GM18498 (cell line): ENCODE measurements at regions not wholly inside any gene's neighbourhood (a gene's known extent, or its start where the extent isn't known, plus 50 kb on each side); places are given as distances from the start of the nearest gene placed in this dataset.

ENCODE experiments used
- ATAC-seq: cut with Tn5 transposase; IDR thresholded peaks from one replicate; pipeline ENCODE4 v1.9.1; 2021; ENCODE audit warnings: mild to moderate bottlenecking, moderate library complexity; ENCODE audit not compliant: unreplicated experiment

DNA sequence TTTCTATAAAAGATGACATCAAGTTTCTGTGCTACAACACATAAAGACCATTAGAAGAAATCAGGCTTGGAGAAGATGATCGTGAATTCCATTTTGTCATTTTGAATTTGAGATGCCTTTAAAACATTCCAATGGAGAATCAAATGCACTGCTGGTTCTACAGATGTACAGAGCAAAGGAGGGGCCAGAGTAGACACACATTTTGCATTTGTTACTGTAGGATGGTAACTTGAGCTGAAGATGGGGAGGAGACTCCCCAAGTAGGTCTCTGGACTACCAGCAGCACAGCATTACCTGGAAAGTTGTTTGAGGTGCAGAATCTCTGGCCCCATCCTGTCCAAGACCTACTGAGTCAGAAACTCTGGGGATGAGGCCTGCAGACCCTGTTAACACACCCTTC is 121.6 kb upstream of the RALGAPA2 start:
- no peak for ATAC-seq

DNA sequence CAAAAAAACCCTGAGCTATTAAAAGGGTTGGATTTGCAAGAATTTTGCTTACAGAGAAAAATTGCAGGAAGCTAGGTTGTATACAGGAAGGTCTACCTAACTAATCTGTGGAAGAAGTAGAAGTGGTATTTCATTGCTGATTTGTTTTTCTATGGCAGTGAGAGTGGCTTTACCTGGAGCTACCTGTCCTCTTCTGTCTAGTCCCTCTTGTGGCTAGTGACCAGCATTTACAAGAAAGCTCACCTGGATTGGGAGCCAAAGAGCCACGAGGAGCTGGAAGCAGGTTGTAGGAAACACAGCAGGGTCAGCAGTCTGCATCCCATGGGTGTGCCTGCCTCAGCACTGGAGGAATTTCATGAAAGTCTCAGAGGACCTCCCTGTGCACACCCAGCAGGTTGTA is 120.3 kb upstream of the RALGAPA2 start:
- ATAC-seq = no peak

DNA sequence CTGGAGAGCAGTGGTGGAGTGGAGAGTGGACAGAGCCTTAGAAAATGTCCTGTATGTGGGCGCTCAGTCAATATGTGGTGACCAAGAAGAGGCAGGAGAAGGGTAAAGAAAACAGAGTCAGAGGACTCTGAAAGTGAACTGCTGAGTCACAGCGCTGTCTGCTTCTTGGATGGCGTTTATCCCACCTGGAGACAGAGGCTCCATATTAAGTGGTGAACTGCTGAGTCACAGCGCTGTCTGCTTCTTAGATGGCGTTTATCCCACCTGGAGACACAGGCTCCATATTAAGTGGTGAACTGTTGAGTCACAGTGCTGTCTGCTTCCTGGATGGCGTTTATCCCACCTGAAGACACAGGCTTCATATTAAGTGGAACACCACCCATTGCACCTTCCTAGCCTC is 119.3 kb upstream of the RALGAPA2 start:
- no peak for ATAC-seq

DNA sequence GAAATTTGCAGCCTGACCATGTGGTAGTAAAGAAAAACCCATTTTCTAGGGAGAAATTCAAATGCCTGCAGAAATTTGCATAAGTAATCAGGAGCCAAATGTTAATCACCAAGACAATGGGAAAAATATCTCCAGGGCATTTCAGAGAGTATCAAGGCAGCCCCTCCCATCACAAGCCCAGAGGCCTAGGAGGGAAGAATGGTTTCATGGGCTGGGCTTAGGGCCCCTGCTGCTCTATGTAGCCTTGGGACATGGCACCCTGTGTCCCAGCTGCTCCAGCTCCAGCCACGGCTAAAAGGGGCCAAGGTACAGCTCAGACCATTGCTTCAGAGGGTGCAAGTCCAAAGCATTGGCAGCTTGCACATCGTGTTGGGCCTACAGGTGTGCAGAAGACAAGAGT is 117.2 kb upstream of the RALGAPA2 start:
- no peak for ATAC-seq

DNA sequence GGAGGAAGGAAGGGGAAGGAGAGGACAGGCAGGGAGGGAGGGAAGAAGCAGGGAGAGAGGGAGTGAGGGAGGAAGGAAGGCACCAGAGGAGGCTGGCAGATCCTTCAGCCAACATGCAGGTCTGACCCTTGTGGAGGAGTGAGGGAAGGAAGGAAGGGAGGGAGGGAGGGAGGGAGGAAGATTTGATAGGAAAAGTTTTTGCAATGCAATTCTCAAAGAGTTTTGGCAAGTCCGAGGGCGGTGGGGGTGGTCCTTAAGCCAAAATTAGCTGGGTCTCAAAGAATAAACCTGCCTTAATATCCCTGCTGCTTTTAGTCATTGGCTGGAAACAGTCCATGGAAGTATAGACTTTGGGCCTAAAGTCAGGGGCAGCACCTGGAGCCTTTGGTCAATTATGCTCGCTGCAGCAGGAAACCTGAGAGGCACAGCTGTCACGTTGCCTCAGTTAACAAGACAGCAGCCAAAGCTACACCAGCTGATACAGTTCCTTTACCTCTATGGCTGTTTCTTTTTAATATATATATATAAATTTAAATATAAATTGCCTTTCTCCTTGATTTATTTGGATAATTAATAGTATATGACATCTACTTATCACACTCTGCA is 115.7 kb upstream of the RALGAPA2 start:
- no peak for ATAC-seq

DNA sequence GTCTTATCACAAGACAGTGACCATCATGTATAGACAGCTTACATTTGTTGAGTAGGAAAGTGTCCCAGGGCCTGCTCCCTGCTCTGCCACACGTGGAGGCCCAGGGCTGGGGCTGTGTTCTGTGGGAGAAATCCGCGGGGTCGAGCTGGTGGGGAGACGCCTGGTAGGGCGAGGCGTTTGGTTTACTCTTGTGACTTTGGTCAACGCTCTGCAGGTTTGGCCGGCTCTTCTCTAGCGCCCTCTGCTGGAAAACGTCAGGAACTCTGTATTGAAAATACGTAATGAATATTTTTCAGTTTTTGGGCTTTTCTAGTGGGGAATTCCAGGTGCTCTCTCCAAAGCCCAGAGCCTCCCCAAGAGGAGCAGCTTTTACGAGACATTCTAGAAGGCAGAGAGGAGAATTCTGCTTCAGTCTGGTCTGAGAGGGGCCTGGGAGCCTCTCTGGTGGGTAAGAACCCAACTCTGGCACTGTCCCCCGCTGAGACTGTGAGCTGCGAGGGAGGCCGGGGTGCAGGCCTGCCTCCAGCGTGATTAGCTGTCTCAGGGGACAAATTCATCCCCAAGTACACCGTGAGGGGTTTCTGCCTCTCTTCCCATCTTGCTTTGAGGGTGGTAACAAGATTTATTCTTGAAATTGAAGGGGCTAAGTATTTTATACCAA is 112.6 kb upstream of the RALGAPA2 start:
- peak; percentile 73 for ATAC-seq

DNA sequence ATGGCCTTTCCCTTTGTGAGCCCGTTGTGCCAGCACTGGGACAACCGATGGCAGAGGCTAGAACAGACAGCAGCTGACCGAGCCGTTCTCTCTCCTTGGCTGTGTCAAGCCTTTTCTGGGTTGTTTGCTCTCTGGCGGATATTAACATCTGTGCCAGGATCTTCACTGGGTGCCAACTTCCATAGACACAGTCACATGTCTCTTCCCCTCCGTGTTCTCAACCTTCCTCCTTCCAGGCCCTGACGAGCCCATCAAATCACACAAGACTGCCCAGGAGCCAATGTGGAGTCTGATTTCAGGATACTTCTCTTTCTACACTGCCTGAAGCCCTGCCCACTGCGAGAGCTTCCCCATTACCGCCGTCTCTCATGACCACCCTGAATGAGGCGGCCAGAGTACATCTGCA is 111.0 kb upstream of the RALGAPA2 start:
- no peak for ATAC-seq

DNA sequence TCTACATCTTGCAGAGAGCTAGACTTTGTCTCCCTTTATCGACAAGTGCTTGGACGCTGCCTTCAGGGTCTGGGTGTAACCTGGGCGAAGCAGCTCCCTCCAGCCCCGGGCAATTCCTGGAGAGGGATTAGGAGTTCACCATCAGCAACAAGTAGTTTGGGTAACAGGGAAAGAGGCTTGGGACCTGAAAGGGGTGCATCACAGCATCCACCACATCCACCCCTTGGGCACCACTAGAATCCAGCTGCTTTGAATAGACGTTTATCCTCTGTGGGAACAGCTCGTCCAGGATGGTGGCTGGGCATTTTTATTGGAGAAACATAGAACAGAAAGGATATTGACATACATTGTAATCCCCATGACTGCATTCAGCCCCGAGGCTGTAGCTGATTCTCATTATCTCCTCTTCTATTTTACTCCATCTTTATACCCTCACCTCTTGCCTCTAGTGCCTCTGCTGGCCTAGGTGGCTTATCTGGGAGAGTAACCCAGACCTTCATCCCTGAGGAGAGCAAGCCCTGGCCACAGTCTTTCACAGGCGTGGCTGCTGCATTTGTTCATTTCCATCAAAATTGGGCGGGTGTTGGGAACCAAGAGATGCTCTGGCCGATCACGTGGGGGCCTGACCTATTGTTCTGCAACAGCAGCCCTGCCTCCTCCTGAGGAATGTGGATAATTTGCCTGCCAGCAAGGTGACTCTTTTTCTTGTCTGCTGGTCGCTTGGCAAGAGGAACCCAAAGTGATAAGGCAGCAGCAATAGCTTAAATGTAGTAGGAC is 109.2 kb upstream of the RALGAPA2 start:
- no peak for ATAC-seq

DNA sequence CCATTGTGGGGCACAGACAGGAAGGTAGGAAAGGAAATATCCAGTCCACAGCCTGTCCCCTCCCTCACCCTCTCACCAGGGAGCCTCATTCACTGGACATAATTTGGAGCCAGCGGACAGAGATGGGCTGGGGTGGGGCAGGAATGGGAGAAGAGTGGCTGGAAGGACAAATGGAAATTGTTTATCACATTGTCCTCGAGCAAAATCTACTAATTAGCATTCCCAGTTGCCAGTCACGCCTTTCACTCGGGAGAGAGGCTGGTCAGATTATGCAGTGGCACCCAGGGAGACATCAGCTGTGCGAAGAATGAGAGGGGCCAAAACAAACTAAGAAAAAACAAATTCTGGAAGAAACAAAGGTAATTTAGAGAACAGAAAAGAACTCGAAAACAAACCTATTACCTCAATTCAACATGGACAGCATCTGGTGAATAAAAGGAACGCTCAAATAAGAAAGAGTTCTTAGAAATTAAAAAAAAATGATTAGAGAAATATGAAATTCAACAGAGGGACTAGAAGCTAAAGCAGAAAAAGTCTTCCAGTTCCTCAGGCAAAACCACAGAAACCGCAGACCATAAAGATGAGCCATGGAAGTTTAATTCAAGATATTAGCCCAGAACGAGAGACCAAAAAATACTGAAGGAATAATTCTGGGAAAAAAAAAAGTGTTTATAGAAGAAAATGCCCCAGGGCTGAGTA is 108.5 kb upstream of the RALGAPA2 start:
- ATAC-seq = no peak

DNA sequence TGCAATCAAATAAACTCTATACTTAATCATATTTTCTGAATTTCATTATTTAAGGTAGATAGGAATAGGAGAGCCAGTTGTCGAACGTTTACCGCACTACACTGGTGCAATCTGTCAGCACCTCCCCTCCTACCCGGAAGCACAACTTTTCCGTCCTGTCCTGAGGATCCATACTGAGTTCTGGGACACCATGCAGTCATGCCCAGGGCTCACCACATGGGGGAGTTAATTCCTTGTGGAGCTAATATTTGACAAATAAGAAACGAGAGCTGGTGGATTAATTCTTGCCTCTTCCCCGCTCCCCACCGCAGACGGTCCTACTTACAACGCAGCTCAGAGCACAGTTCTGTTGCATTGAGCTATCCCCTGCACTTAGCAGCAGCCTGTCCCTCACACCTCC is 107.7 kb upstream of the RALGAPA2 start:
- ATAC-seq = no peak

DNA sequence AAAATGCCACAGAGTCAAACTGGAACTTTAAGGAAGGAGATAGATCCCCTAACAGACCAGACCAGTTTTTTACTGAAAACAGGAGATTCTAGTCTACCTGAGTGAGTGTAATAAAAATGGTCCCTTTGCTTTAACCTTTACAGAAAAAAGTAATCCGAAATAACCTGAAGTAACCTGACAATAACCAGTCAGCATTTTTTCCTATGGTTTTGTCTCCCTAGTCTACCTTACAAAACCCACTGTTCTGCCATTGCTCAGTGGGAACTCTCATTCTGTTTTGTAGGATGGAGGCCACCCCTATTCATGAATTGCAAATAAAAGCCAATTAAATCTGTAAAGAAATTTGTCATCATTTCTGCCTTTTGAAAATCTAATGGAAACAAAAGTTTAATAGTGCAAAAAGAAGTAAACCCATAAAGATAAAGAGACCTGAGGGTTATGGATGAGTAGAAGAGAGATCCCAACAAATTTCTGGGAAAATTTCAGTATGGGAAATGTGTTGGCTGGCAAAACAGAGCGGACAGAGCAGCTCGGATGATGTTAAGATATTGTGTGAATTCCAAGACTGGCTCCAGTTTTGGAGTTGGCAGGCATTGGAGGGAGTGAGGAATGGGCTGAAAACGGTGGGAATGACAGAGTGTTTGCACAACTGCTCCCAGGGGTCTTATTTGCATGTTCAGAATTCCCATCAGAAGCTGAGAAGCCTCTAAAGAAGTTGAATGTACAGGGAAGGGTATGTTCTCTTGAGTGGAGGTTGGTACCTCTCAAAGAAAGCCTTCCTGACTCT is 104.7 kb upstream of the RALGAPA2 start:
- ATAC-seq = no peak

DNA sequence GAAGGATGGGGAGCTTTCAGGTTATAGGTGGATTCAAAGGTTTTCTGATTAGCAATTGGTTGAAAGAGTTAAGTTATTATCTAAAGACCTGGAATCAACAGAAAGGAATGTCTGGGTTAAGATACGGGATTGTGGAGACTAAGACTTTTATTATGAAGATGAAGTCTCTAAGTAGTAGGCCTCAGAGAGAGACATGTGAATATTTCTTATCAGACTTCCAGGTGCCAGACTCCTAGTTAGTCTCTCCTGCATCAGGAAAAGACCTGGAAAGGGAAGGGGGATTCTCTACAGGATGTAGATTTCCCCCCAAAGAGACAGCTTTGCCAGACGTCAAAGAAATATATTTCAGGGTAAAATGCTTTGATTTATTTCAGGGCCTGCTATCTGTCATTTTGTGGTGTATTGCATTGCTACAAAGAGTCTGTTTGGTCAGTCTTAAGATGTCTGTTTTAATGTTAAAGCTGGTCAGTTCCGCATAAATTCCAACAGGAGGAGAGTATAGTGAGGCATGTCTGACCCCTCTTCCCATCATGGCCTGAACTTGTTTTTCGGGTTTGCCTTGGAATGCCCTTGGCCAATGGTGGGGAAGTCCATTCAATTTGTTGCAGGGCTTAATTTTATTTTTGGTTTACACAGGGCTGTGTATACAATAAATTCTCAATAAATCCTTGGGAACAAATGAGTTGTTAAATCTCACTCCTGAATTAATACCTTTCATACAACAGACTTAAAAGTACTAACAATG is 103.4 kb upstream of the RALGAPA2 start:
- ATAC-seq = no peak

DNA sequence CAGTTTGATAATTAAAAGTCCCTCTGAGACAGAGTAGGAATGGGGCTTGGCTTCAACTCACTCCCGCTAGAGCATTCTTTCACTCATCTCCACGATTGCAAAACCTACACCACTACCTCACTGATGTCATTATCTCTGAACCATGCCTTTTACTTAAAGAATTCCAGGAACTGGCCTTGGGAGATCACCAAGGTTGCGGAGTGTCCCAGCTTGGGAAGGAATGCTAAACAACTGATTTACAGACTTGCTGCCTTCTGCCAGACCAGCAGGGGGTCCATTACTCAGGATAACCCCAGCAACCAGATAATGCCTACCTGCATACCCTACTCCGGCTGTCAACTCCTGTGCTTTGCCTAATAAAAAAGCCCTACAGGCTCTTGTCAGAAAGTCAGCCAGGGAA is 102.2 kb upstream of the RALGAPA2 start:
- no peak for ATAC-seq

DNA sequence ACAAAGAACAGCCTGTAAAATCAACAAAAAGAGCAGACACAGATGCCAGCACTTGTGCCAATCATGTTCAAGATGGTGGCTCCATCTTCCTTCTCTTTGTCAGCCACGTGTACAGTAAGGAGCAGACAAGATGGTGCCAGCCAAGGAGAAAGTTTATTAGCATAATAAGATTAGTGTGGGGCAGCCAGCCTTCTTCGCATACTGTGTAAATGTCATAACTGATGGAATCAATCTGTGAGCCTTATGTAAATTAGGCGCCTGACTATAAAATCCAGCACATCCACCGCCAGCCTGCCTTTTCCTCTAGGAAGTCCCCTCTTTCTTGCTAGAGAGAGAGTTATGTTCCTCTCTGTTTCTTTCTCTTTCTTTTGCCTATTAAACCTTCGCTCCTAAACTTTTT is 99.7 kb upstream of the RALGAPA2 start:
- ATAC-seq = no peak

DNA sequence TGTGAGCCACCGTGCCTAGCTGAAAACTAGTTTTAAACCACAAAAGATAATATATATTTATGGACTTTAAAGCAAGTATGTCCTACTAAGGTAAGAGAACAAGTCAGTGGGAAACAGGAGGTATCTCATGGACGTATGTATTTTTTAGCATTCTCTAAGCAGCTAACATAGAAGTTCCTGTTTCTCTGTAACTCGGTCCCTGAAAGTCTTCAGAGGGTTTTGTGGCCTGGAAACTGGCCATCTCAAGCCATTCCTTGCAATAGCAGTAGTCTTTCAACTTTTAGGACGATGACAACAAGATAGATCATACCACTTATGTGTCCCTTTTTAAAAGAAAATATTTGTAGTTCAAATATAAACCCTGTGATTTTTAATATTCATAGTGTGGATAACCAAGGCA is 95.6 kb upstream of the RALGAPA2 start:
- ATAC-seq = no peak

DNA sequence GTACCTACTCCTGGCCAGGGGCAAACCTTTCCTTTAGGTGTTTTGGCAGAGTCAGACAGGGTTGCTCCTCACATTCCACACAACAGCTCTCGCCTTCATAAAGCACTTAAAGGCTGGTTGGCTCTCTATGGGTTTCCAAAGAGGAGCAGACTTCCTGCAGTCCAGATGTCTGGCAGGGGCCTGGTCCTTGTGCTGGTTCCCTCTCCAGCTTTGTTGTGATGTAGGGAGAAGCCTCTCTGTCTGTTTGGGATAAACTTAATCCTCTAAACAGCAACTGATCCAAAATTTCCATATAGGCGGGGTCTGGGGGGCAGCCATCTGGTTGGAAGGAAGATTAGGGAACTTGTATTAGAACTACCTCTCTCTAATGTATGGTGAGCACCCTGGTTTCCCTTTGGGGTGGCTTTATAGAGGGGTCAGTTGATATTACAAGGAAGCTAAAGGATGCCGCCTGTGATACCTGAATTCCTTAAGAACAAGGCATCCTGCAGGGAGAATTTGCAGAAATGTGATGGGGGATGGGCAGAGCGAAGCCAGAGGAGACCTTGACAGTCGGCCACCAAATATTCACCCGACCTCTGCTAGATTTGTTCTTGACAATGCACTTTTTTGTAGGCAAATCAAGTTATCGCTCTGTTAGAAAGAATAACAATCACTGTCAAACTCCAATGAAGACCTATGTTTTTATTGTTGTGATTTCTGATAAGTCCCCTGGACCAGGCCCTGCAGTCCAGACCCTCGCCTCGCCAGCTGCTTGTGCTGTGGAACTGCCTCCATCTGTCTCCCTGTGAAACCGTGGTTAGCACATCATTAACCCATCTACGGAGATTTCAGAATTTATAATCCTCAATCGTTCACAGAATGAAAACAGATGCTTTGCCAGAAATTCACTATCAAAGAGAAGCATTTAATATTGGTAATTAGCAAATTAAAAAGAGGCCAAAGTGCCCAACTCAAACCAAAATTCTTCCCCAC is 94.0 kb upstream of the RALGAPA2 start:
- no peak for ATAC-seq

DNA sequence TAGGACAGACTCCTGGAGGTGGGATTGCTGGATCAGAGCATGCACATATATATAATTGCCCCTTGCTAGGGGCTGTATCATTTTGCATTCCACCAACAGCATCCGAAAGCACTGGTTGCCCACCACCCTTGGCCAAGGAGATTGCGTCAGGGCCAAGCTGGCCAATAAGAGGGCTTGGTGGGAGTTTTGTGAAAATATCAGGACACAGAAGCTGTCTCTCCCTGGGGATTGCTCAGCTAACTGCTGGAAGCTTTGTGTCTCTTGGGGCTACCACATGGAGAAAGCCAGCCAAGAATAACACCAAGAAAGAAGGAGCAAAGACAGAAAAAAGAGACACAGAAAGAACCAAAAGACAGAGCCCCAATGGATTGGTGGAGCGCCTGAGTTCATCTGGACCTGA is 90.6 kb upstream of the RALGAPA2 start:
- ATAC-seq = no peak

DNA sequence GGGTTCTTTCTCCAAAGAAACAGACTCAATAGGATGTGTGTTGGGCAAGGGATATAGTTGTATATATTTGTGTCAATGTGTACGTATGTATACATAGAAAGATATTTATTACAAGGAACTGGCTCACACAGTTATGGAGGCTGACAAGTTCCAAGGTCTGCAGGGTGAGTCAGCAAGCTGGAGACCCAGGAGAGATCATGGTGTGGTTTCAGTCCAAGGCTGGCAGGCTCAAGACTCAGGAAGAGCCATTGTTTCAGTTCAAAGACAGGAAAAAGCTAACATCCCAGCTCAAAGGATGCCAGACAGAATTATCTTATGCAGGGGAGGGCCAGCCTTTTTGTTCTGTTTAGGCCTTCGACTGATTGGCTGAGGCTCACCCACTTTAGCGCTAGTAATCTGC is 89.9 kb upstream of the RALGAPA2 start:
- no peak for ATAC-seq

DNA sequence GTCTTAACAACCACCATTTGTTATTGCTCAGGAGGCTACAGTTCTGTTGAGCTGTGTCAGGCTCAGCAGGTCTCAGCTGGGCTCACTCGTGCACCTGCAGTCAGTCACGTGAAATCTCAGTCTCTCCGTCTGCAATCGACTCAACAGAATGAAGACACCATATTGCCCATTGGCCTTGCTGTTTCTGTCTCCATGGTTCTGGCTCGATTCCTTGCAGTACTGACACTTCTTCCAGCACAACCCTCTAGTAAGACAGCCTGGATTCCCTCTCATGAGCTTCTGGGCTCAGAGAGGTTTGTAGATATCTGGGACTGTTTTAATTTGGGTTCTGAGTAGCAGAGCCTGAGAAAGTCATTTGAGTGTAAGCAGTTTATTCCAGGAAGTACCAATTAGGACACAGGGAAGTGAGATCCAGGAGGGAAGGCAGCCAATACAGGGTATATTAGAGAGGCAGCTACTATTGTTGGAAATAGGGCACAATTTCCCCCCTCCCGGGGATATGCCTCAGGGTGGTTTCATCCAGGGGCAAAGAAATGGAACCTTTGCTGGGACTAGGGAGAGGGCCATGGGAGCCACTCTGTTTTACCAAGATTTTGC is 87.4 kb upstream of the RALGAPA2 start:
- no peak for ATAC-seq
